GM12878 (cell line): ENCODE measurements at regions not wholly inside any gene's neighbourhood (a gene's known extent, or its start where the extent isn't known, plus 50 kb on each side); places are given as distances from the start of the nearest gene placed in this dataset.

Source experiments
- CHD2 ChIP-seq: IDR thresholded peaks from 2 replicates; pipeline ENCODE4 v1.6.1; 2011; ENCODE audit warnings: low read depth, low read length, improper control_type of control experiment, borderline replicate concordance
- EP300 ChIP-seq, 2 experiments: fragments of 150-350 bp in 1 of 2; IDR thresholded peaks; 2 replicates each; pipeline ENCODE4 v1.6.1; 2011 to 2012; ENCODE audit warnings: low read depth in 2 of 2, low read length in 2 of 2, borderline replicate concordance in 1 of 2, improper control_type of control experiment in 1 of 2, inconsistent platforms in 1 of 2; ENCODE audit not compliant: control insufficient read depth in 1 of 2
- EZH2 ChIP-seq: IDR thresholded peaks from 2 replicates; pipeline ENCODE4 v1.6.1; 2012; ENCODE audit warnings: low read depth, mild to moderate bottlenecking, control low read depth, inconsistent platforms, low read length, borderline replicate concordance; ENCODE audit not compliant: control insufficient read depth
- MYC ChIP-seq: IDR thresholded peaks from 2 replicates; pipeline ENCODE4 v1.6.1; 2011; ENCODE audit warnings: mild to moderate bottlenecking, low read length, moderate library complexity, inconsistent platforms; ENCODE audit not compliant: insufficient read depth, insufficient replicate concordance, insufficient read length, severe bottlenecking
- POLR2A ChIP-seq: IDR thresholded peaks from 2 replicates; pipeline ENCODE4 v1.6.1; 2011; ENCODE audit warnings: low read depth, mild to moderate bottlenecking, low read length
- RAD21 ChIP-seq: IDR thresholded peaks from 2 replicates; pipeline ENCODE4 v1.6.1; 2011; ENCODE audit warnings: mild to moderate bottlenecking, low read depth, low read length, moderate library complexity; ENCODE audit not compliant: insufficient read depth
- TBL1XR1 ChIP-seq: IDR thresholded peaks from 2 replicates; pipeline ENCODE4 v1.6.1; 2012; ENCODE audit warnings: low read depth, low read length, improper control_type of control experiment
- TCF12 ChIP-seq: IDR thresholded peaks from 2 replicates; pipeline ENCODE4 v1.6.1; 2011; ENCODE audit warnings: low read depth, mild to moderate bottlenecking, low read length
- ZNF622 ChIP-seq: fragments of 450-650 bp; IDR thresholded peaks from 2 replicates; pipeline ENCODE4 v1.6.1; 2017; ENCODE audit warnings: mild to moderate bottlenecking, inconsistent platforms
- TF ChIP-seq, protein P1 (sequence below), 3 experiments: IDR thresholded peaks in 2 of 3; conservative IDR thresholded peaks in 1 of 3; 2 replicates each; pipeline ENCODE4 v1.5.1; 2011; ENCODE audit warnings: low read depth in 3 of 3, low read length in 3 of 3, mild to moderate bottlenecking in 3 of 3, control low read depth in 2 of 3, moderate library complexity in 2 of 3, inconsistent platforms in 1 of 3, mixed read lengths in 1 of 3; ENCODE audit not compliant: control insufficient read depth in 2 of 3, insufficient read depth in 1 of 3; ENCODE audit errors: extremely low read depth in 1 of 3
- TF ChIP-seq, protein P2 (sequence below): fragments of 450-650 bp; IDR thresholded peaks from 2 replicates; pipeline ENCODE4 v1.6.1; 2017; ENCODE audit warnings: antibody characterized with exemption, mild to moderate bottlenecking, moderate library complexity

DNA sequence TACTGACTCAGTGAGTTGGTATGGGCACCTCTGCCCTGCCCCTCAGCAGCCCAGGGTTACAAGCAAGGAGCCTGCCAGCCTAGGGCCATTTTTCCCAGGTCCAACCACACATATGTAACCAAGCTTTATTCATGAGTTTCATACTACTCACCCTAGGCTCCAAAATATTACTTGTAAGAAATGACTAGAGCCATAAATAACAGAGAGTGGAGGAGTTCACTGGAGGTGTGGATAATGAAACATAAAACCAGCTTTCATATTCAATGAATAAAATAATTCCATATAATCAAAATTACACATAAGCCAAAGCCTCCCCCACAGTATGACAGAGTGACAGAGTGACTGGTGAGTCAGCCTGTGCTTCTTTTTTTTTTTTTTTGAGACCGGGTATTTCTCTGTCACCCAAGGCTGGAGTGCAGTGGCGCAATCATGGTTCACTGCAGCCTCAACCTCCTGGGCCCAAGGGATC, 229.8 kb upstream of the SASH1 start:
- TF ChIP-seq, protein P1, sequence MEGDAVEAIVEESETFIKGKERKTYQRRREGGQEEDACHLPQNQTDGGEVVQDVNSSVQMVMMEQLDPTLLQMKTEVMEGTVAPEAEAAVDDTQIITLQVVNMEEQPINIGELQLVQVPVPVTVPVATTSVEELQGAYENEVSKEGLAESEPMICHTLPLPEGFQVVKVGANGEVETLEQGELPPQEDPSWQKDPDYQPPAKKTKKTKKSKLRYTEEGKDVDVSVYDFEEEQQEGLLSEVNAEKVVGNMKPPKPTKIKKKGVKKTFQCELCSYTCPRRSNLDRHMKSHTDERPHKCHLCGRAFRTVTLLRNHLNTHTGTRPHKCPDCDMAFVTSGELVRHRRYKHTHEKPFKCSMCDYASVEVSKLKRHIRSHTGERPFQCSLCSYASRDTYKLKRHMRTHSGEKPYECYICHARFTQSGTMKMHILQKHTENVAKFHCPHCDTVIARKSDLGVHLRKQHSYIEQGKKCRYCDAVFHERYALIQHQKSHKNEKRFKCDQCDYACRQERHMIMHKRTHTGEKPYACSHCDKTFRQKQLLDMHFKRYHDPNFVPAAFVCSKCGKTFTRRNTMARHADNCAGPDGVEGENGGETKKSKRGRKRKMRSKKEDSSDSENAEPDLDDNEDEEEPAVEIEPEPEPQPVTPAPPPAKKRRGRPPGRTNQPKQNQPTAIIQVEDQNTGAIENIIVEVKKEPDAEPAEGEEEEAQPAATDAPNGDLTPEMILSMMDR (IDR thresholded peaks at IDR 0.05 in 2 of 3, conservative IDR thresholded peaks at IDR 0.05 in 1 of 3; ENCODE audit: control insufficient read depth in 2 of 3, extremely low read depth in 1 of 3, insufficient read depth in 1 of 3, low read depth in 3 of 3, low read length in 3 of 3), result no peak
- TF ChIP-seq TBL1XR1 (no peak), POLR2A (no peak), EP300 (IDR thresholded peaks at IDR 0.05; ENCODE audit: borderline replicate concordance in 1 of 2, control insufficient read depth in 1 of 2, low read depth in 2 of 2, low read length in 2 of 2) (no peak), EZH2 (no peak), CHD2 (no peak), RAD21 (no peak), TCF12 (no peak), MYC (no peak), ZNF622 (no peak)
- TF ChIP-seq, protein P2, sequence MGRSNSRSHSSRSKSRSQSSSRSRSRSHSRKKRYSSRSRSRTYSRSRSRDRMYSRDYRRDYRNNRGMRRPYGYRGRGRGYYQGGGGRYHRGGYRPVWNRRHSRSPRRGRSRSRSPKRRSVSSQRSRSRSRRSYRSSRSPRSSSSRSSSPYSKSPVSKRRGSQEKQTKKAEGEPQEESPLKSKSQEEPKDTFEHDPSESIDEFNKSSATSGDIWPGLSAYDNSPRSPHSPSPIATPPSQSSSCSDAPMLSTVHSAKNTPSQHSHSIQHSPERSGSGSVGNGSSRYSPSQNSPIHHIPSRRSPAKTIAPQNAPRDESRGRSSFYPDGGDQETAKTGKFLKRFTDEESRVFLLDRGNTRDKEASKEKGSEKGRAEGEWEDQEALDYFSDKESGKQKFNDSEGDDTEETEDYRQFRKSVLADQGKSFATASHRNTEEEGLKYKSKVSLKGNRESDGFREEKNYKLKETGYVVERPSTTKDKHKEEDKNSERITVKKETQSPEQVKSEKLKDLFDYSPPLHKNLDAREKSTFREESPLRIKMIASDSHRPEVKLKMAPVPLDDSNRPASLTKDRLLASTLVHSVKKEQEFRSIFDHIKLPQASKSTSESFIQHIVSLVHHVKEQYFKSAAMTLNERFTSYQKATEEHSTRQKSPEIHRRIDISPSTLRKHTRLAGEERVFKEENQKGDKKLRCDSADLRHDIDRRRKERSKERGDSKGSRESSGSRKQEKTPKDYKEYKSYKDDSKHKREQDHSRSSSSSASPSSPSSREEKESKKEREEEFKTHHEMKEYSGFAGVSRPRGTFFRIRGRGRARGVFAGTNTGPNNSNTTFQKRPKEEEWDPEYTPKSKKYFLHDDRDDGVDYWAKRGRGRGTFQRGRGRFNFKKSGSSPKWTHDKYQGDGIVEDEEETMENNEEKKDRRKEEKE, result no peak
